ENCODE measurements at regions not wholly inside any gene's neighbourhood (a gene's known extent, or its start where the extent isn't known, plus 50 kb on each side); places are given as distances from the start of the nearest gene placed in this dataset.

DNA sequence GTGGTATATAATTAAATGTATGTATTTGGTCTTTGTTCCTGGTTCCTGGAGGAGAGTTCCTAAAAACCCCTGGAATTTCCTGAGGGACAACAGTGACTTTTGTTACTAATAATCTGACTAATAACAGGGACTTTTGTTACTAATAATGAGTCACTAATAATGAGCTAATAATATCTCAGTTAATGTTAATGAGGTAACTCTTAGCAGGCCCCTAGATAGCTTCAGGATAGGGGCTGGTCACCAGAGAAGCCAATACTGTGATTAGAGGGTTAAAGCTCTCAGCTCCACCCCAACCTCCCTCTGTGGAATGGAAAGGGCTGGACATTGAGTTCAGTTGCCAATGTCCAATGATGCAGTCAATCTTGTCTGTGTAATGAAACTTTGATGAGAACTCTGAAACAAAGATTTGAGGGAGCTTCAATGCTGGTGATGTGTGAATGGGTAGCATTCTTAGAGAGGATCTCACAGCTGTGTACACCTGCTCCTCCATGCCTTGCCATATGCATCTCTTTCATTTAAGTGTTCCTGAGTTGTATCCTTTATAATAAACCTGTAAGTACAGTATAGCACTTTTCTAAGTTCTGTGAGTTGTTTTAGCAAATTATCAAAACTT lies 1431.4 kb upstream of the TENM4 start:
- no peak overlapping the region for H3K27ac Mint-ChIP-seq
- H3K4me3 Mint-ChIP-seq (ENCODE audit: low read depth), result no peak overlapping the region
- TF ChIP-seq, protein P1, sequence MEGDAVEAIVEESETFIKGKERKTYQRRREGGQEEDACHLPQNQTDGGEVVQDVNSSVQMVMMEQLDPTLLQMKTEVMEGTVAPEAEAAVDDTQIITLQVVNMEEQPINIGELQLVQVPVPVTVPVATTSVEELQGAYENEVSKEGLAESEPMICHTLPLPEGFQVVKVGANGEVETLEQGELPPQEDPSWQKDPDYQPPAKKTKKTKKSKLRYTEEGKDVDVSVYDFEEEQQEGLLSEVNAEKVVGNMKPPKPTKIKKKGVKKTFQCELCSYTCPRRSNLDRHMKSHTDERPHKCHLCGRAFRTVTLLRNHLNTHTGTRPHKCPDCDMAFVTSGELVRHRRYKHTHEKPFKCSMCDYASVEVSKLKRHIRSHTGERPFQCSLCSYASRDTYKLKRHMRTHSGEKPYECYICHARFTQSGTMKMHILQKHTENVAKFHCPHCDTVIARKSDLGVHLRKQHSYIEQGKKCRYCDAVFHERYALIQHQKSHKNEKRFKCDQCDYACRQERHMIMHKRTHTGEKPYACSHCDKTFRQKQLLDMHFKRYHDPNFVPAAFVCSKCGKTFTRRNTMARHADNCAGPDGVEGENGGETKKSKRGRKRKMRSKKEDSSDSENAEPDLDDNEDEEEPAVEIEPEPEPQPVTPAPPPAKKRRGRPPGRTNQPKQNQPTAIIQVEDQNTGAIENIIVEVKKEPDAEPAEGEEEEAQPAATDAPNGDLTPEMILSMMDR (IDR thresholded peaks at IDR 0.05; ENCODE audit: unreplicated experiment), result no peak
- no peaks in the 10 kb centered on the region for H3K9me3 Mint-ChIP-seq (ENCODE audit: low read depth)
- DNase-seq (ENCODE audit: low spot score, unreplicated experiment), result no peak
- peaks cover 2% of the 10 kb centered on the region for H3K4me1 Mint-ChIP-seq (ENCODE audit: low read depth)
- H3K36me3 Mint-ChIP-seq (ENCODE audit: insufficient read depth), result no peaks in the 10 kb centered on the region
- H3K27me3 Mint-ChIP-seq, result no peaks in the 10 kb centered on the region

DNA sequence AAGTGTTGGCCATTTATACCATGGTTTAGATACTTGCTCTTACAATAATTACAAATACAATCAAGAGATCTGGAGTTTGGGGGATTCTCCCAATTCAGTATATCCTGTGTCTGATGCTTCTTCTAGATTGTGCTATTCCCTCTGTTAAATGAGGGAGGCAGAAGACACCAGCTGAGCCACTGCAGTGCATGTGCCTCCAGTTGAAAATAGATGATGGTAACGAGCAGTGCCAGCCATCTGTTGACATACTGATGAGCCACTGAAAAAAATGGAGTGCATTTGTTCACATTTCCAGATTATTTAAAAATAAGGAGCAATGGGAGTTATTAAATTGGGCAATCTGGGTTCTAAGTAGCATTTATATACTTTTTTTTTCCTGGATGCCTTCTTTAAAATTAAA lies 1428.0 kb upstream of the TENM4 start:
- Mint-ChIP-seq H3K4me3 (ENCODE audit: low read depth) (no peak overlapping the region), H3K27ac (no peak overlapping the region), H3K4me1 (ENCODE audit: low read depth) (peaks cover 2% of the 10 kb centered on the region), H3K36me3 (ENCODE audit: insufficient read depth) (no peaks in the 10 kb centered on the region), H3K27me3 (no peaks in the 10 kb centered on the region), H3K9me3 (ENCODE audit: low read depth) (no peaks in the 10 kb centered on the region)
- DNase-seq (ENCODE audit: low spot score, unreplicated experiment), result no peak
- TF ChIP-seq, protein P1 (IDR thresholded peaks at IDR 0.05; ENCODE audit: unreplicated experiment), result no peak

DNA sequence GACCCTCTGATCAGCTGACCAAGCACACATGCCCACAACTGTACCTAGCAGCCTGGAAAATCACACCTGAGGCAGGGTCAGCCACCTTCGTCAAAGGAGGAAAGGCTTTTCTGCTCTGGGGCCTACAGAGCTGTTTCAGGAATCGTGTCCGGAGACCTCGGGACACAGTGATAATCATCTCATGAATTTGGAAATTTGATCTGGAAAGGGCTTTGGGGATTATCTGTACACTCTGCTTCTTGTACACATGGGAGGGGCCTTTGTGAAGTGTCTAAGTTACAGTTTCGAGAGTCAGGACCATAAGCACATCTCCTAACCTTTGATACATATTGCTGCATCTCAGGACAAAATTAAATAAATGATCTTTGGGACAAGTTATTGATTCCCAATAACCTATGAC lies 1421.2 kb upstream of the TENM4 start:
- H3K4me3 Mint-ChIP-seq (ENCODE audit: low read depth), result no peak overlapping the region
- no peaks in the 10 kb centered on the region for H3K36me3 Mint-ChIP-seq (ENCODE audit: insufficient read depth)
- no peak overlapping the region for H3K27ac Mint-ChIP-seq

DNA sequence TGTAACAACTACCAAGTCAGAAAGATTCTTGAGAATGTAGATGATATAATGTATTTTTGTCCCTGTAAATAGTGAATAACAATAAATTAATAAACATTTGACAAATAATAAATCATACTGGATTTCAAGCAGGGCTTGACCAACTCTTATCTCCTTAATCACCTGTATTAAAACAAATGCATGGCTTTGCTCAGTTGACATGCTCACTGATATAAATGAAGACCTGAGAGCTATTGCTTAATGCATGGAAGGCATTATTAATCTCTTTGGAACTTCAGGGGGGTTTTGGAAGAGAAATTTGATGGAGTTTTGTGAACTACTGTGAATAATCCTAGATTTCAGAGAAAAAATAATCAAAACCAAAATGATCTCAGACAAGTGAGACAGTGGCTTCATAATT lies 1420.4 kb upstream of the TENM4 start:
- Mint-ChIP-seq H3K9me3 (ENCODE audit: low read depth) (peaks cover 5% of the 10 kb centered on the region), H3K36me3 (ENCODE audit: insufficient read depth) (no peaks in the 10 kb centered on the region), H3K4me1 (ENCODE audit: low read depth) (peaks cover 2% of the 10 kb centered on the region), H3K27ac (no peak overlapping the region), H3K27me3 (no peaks in the 10 kb centered on the region), H3K4me3 (ENCODE audit: low read depth) (no peak overlapping the region)
- TF ChIP-seq, protein P1 (IDR thresholded peaks at IDR 0.05; ENCODE audit: unreplicated experiment), result no peak
- DNase-seq (ENCODE audit: low spot score, unreplicated experiment), result no peak

More for the DNA sequence above, 1421.2 kb upstream of the TENM4 start:
- Mint-ChIP-seq H3K4me1 (ENCODE audit: low read depth) (peaks cover 2% of the 10 kb centered on the region), H3K27me3 (no peaks in the 10 kb centered on the region), H3K9me3 (ENCODE audit: low read depth) (peaks cover 3% of the 10 kb centered on the region)
- no peak for DNase-seq (ENCODE audit: low spot score, unreplicated experiment)
- TF ChIP-seq, protein P1 (IDR thresholded peaks at IDR 0.05; ENCODE audit: unreplicated experiment), result no peak

DNA sequence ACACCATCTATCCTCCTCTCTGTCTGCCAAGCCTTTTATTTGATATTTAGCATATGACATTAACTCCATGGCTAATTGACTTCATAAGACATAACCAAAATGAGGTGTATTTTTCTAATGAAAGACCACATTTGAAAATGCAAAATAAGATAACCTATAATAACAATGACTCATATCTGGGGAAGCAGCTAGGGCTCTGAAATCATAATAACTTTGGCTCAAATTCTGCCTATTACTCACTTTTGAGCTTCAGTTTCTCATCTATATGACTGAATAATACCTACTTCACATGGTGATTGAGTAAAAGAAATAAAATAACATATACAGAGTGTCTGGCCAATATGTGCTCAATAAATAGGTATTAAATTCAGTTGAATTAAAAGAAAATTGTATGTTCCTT lies 1419.8 kb upstream of the TENM4 start:
- H3K9me3 Mint-ChIP-seq (ENCODE audit: low read depth), result peaks cover 5% of the 10 kb centered on the region
- H3K36me3 Mint-ChIP-seq (ENCODE audit: insufficient read depth), result no peaks in the 10 kb centered on the region
- no peak overlapping the region for H3K4me3 Mint-ChIP-seq (ENCODE audit: low read depth)
- TF ChIP-seq, protein P1 (IDR thresholded peaks at IDR 0.05; ENCODE audit: unreplicated experiment), result no peak
- DNase-seq (ENCODE audit: low spot score, unreplicated experiment), result no peak
- peaks cover 6% of the 10 kb centered on the region for H3K4me1 Mint-ChIP-seq (ENCODE audit: low read depth)
- H3K27me3 Mint-ChIP-seq, result no peaks in the 10 kb centered on the region
- no peak overlapping the region for H3K27ac Mint-ChIP-seq

All from progenitor cell of endocrine pancreas (in vitro differentiated cells).